ENCODE measurements at regions not wholly inside any gene's neighbourhood (a gene's known extent, or its start where the extent isn't known, plus 50 kb on each side); places are given as distances from the start of the nearest gene placed in this dataset.

DNA sequence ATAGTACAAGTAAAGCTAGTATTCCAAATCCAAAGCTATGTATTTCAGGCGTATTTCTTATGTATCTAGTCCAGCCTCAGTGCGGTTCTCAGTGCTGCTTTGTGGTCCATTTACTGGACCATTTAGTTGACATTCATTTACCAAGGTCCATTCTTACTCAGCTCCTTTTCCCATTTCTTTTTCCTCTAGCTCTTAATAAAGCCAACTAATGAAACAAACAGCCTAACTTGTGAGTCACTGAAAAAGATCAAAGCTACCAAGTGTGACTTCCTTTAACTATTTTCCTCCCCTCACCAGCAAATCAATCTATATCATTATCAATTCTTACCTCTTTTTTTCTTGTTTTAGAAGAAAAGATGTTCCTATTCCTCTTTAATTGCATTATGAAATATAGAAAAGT is 64.0 kb downstream of the CYB561 start:
- DNase-seq (ENCODE audit: low spot score) = no peak

All from D341Med (cell line).